ENCODE measurements at regions not wholly inside any gene's neighbourhood (a gene's known extent, or its start where the extent isn't known, plus 50 kb on each side); places are given as distances from the start of the nearest gene placed in this dataset.

- H3K36me3 ChIP-seq (ENCODE audit: control insufficient read depth, insufficient read depth, low read length), result no peaks in the 10 kb centered on the region
- H3K4me3 ChIP-seq (ENCODE audit: low read depth, low read length), result no peak overlapping the region
- TF ChIP-seq, protein P1, sequence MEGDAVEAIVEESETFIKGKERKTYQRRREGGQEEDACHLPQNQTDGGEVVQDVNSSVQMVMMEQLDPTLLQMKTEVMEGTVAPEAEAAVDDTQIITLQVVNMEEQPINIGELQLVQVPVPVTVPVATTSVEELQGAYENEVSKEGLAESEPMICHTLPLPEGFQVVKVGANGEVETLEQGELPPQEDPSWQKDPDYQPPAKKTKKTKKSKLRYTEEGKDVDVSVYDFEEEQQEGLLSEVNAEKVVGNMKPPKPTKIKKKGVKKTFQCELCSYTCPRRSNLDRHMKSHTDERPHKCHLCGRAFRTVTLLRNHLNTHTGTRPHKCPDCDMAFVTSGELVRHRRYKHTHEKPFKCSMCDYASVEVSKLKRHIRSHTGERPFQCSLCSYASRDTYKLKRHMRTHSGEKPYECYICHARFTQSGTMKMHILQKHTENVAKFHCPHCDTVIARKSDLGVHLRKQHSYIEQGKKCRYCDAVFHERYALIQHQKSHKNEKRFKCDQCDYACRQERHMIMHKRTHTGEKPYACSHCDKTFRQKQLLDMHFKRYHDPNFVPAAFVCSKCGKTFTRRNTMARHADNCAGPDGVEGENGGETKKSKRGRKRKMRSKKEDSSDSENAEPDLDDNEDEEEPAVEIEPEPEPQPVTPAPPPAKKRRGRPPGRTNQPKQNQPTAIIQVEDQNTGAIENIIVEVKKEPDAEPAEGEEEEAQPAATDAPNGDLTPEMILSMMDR (IDR thresholded peaks at IDR 0.05; ENCODE audit: insufficient read depth, low read length, poor library complexity, severe bottlenecking), result no peak
- no peaks in the 10 kb centered on the region for H3K27me3 ChIP-seq (ENCODE audit: control insufficient read depth, insufficient read depth, low read length)
- DNase-seq (ENCODE audit: low read depth), result no peak
Observed at GRCh38 chr4:34009951-34010350, 2234.4 kb downstream of the ARAP2 start.

DNA sequence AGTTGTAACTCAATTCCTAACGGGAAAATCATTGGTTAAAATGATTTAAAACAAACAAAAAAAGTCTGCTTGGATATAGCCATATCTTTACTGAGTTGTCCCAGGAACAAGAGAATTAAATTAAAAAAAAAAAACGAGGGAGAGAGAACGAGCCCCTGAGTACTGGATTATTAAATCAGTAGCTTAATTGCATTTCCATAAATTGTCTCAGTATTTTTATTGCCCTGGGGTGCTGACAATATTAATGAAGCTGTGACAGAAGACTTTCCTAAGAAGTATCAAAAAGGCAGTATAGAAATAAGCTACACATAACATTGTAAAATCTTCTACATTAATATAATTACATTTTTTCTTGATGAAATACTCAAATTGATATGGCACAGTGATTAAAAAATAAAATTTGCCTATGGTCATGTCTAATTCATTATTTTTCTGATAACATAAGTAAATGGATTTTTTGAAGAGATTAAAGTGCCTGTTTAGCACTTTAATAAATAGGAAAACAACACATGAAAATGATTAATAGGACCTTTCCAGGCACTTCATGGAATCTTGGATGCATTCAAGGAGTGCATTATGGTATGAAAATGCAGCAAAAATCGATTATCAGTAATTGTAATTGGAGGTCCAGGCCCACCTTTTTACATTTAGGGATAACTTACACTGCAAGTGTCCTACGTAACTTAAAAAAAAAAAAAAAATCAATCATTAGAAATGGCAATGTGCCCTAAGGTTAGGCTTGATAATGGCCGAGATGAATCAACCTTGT, 2233.4 kb downstream of the ARAP2 start:
- Histone ChIP-seq H3K36me3 (ENCODE audit: control insufficient read depth, insufficient read depth, low read length) (no peaks in the 10 kb centered on the region), H3K4me3 (ENCODE audit: low read depth, low read length) (no peak overlapping the region), H3K27me3 (ENCODE audit: control insufficient read depth, insufficient read depth, low read length) (no peaks in the 10 kb centered on the region)
- no peak for DNase-seq (ENCODE audit: low read depth)
- TF ChIP-seq, protein P1 (IDR thresholded peaks at IDR 0.05; ENCODE audit: insufficient read depth, low read length, poor library complexity, severe bottlenecking), result no peak

DNA sequence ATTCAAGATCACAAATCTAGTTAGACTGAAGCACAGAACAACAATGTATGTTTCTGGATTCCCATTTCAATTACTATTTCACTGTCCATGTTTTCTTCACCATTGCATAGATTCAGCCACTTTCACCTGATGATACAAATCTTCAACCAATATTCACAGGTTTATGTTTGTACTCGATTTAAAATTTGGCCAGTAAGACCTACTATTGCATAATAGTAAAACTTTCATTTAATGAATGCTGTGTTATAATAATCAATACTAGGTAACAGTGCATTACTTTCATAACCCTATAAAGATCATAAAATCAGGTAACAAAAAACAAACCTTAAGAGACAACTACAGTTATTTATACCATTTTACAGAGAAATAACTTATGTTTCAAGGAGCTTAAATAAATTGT, 2209.1 kb downstream of the ARAP2 start:
- Histone ChIP-seq H3K27me3 (ENCODE audit: control insufficient read depth, insufficient read depth, low read length) (no peaks in the 10 kb centered on the region), H3K36me3 (ENCODE audit: control insufficient read depth, insufficient read depth, low read length) (no peaks in the 10 kb centered on the region), H3K4me3 (ENCODE audit: low read depth, low read length) (no peak overlapping the region)
- TF ChIP-seq, protein P1 (IDR thresholded peaks at IDR 0.05; ENCODE audit: insufficient read depth, low read length, poor library complexity, severe bottlenecking), result no peak
- no peak for DNase-seq (ENCODE audit: low read depth)

- Histone ChIP-seq H3K36me3 (ENCODE audit: control insufficient read depth, insufficient read depth, low read length) (no peaks in the 10 kb centered on the region), H3K27me3 (ENCODE audit: control insufficient read depth, insufficient read depth, low read length) (no peaks in the 10 kb centered on the region), H3K4me3 (ENCODE audit: low read depth, low read length) (no peak overlapping the region)
- TF ChIP-seq, protein P1 (IDR thresholded peaks at IDR 0.05; ENCODE audit: insufficient read depth, low read length, poor library complexity, severe bottlenecking), result no peak
- no peak for DNase-seq (ENCODE audit: low read depth)
Observed at GRCh38 chr4:34037280-34037679, 2207.0 kb downstream of the ARAP2 start.

DNA sequence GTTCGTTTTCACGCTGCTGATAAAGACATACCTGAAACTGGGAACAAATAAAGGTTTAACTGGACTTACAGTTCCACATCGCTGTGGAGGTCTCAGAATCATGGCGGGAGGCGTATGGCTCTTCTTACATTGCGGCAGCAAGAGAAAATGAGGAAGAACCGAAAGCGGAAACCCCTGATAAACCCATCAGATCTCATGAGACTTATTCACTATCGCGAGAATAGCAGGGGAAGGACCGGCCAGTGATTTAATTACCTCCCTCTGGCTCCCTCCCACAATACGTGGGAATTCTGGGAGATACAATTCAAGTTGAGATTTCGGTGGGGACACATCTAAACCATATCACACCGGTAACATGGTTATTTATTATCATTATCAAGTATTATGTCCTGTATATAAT, 2204.5 kb downstream of the ARAP2 start:
- TF ChIP-seq, protein P1 (IDR thresholded peaks at IDR 0.05; ENCODE audit: insufficient read depth, low read length, poor library complexity, severe bottlenecking), result no peak
- Histone ChIP-seq H3K4me3 (ENCODE audit: low read depth, low read length) (no peak overlapping the region), H3K36me3 (ENCODE audit: control insufficient read depth, insufficient read depth, low read length) (no peaks in the 10 kb centered on the region), H3K27me3 (ENCODE audit: control insufficient read depth, insufficient read depth, low read length) (no peaks in the 10 kb centered on the region)
- DNase-seq (ENCODE audit: low read depth), result no peak

DNA sequence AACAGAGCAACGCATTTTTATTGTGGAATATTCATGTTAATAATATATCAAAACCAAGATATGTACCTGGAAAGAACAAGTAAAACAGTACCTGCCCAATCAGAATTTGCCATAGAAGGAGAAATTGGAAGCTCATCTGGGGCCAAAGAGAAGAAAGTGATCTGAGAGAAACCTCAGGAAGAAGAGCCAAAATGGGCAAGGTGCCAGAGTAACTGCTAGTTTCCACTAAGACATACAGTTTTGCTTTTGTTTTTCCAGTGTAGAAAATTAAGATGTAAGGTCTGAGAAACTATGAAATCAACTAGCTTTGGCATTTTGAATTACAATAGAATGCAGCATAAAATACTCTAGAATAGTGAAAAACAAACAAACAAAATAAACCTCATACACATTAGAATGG, 2201.2 kb downstream of the ARAP2 start:
- Histone ChIP-seq H3K36me3 (ENCODE audit: control insufficient read depth, insufficient read depth, low read length) (no peaks in the 10 kb centered on the region), H3K27me3 (ENCODE audit: control insufficient read depth, insufficient read depth, low read length) (no peaks in the 10 kb centered on the region), H3K4me3 (ENCODE audit: low read depth, low read length) (no peak overlapping the region)
- DNase-seq (ENCODE audit: low read depth), result no peak
- TF ChIP-seq, protein P1 (IDR thresholded peaks at IDR 0.05; ENCODE audit: insufficient read depth, low read length, poor library complexity, severe bottlenecking), result no peak

Measured in kidney epithelial cell (primary cell).